ENCODE measurements at regions not wholly inside any gene's neighbourhood (a gene's known extent, or its start where the extent isn't known, plus 50 kb on each side); places are given as distances from the start of the nearest gene placed in this dataset.
"Not testable (repeated sequence)": the region's sequence is repeated elsewhere in the genome, so short reads cannot be mapped to it uniquely, and the experiment has no call there.

DNA sequence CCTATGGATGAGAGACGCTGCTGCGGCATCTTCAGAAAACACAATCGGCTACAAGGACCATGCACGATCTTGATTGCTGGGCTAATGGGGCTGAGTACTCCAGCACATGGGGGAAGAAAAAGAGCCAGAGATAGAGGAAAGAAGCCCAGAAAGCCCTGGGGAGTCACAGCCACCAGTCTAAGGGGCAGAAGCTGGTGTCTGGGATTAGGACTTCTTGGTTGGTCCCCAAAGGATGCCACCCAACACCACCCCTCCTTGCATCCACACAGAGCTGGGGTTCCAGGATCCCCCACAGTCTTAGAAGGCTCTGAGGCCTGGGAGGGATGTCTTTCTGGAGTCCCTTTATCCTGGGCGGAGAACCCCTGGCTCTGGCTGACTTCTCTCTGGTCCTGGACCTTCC is 98.4 kb upstream of the TARDBP start:
- DNase-seq, result no peak

DNA sequence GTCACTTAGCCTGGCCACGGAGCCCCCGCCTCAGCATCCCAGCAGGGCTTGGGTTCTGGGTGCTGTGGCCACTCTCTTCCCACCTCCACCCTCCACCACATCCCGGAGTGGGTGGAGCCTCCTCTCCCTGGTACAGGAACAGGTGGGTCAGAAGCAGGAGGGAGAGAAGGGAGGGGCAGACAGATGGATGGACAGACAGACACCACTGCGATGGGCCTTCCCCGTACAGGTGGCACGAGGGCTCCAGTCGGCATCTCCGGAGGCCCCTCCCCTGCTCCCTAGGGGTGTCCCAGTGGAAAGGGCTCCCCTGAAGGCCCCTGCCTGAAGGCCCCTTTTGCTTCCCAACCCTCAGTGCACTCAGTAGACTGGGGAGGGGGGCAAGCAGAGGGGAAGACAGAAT is 96.9 kb upstream of the TARDBP start:
- DNase-seq, result no peak

GRCh38 chr1:10916311-10916710 is 96.1 kb upstream of the TARDBP start:
- no peak for DNase-seq

DNA sequence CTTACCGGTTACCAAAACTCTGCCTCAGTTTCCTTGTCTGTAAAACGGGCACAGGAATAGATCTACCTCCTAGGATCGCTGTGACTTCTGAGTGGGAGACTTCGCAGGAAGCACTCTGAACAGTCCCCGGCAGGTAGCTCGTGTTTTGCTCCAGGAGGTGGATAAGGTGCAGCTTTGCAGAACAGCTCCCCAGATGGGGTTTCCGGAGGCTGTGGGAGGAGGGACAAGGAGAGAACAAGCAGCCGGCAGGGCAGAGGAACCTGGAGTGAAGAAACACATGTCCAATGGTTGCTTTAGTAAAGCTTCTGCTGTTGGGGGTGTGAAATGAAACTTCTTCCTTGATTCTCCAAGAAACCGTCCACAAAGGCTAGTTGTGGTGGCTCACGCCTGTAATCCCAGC is 95.5 kb upstream of the TARDBP start:
- no peak for DNase-seq

DNA sequence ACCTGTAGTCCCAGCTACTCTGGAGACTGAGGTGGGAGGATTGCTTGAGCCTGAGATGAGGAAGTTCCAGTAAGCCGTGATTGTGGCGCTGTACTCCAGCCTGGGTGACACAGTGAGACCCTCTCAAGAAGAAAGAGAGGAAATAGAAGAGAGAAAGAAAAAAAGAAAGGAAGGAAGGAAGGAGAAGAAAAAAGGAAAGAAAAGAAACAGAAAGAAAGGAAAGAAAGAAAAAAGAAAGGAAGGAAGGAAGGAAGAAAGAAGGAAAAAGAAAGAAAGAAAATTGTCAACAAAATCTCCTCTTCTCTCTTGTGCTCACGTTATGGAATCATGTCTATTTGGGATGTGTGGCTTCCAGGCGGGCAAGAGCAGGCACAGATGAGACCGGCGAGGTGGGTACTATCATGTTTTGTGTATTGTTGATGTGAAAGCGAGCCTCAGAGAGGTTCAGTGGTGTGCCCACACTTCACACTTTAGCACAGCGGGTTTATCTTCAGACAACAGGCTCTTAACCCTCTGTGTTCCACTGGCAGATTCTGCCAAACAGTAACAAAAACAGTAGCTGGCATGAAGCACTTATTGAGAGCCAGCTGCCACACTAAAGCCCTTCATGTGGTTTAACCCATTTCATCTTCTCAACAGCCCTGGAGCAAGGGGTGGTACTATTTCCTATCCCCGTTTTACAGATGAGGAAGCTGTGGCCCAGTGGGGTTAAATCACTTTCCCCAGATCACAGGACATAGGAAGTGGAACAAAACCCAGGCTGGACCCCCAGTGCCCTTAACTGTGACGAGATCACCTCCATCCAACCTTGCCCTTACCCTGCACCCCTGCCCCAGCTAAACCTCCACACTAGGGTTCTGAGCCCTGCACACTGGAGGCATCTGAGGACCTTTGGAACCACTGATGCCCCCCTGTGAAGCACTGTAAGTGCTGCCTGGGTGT is 94.7 kb upstream of the TARDBP start:
- DNase-seq, result peak; percentile 36

- DNase-seq, result no peak
Observed at GRCh38 chr1:10918531-10918930, 93.9 kb upstream of the TARDBP start.

DNA sequence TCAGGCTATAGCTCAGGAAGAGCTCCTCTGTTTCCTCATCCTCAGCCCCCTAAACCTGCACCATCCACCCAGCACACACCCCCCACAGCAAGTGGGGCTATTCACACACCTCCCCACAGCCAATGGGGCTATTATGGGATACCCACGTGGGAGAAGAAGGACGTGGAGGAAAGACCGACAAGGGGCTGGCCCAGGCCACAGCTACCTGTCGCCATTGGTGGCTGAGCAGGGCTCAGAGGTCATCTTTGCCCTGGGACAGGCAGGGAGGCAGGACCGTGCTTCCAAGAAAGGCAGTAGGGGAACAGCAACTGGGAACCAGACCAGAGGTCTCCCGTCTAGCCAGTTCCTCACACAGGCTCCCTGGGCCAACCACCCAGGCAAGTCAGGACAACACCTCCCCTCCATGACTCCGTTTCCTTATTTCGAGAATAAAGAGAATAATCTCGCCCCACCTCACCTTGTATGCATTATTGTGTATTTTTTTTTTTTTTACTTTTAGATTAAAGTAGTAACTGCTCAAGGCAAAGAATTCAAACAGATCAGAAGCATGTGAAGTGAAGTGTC is 92.3 kb upstream of the TARDBP start:
- DNase-seq, result no peak

GRCh38 chr1:10922315-10923060 is 90.0 kb upstream of the TARDBP start:
- not testable (repeated sequence) for DNase-seq

DNA sequence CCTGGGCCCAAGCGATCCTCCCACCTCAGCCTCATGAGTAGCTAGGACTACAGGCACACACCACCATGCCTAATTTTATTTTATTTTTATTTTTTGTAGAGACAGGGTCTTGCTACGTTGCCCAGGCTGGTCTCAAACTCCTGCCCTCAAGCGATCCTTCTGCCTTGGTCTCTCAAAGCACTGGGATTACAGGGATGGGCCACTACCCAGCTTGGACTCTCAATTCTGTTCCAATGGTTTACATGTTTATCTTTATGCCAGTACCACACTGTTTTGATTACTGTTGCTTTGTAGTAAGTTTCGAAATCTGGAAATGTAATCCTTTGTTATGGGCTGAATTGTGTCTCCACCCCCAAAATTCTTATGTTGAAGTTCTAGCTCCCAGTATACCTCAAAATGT is 88.4 kb upstream of the TARDBP start:
- no peak for DNase-seq

GRCh38 chr1:10928654-10929053 is 83.8 kb upstream of the TARDBP start:
- DNase-seq, result no peak

DNA sequence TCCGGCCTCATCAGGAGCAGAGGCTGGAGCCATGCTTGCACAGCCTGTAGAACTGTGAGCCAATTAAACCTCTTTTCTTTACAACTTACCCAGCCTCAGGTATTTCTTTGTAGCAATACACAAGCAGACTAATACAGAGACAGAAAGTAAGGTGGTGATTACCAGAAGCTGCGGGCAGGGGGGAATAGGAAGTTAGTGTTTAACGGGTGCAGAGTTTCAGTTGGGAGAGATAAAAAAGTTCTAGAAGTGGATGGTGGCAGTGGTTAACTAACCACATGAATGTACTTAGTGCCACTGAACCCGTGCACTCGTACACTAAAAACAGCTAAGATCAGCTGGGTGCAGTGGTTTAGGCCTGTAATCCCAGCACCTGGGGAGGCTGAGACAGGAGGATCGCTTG is 80.4 kb upstream of the TARDBP start:
- no peak for DNase-seq

- DNase-seq, result no peak
Observed at GRCh38 chr1:10934150-10934818, 78.2 kb upstream of the TARDBP start.

- no peak for DNase-seq
Observed at GRCh38 chr1:10935246-10935645, 77.2 kb upstream of the TARDBP start.

- no peak for DNase-seq
Observed at GRCh38 chr1:10935724-10936123, 76.7 kb upstream of the TARDBP start.

- DNase-seq, result no peak
Observed at GRCh38 chr1:10936998-10937901, 75.2 kb upstream of the TARDBP start.

DNA sequence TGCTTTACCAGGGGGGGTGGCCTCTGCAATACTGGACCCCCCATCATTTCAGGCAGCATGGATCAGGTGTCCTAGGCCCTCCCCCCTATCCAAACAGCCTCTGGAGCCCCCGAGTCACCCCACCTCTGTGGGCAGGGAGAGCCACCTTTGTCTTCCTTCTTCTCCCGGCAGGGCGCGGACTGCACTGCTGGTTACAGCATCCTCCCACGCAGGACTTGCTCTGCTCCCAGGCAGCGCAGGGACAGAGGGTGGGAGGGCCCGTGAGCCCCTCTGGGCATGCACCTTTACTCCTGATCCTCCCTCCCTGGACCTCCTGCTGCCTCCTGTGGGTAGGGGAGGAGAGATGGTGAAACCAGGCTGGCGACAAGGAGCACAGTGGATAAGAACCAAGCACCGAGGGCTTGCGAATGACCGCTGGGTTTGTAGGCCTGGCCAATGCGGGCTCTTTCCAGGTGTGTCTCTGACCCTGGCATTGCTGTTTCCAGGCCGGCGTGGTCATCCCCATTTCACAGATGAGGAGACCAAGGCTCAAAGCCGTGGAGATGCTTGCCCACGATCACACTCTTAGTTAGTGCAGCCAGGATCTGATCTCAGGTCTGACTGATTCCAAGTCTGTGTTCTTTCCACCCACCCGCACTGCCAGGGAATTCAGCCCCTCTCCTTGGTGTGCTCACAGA is 73.6 kb upstream of the TARDBP start:
- DNase-seq, result no peak

DNA sequence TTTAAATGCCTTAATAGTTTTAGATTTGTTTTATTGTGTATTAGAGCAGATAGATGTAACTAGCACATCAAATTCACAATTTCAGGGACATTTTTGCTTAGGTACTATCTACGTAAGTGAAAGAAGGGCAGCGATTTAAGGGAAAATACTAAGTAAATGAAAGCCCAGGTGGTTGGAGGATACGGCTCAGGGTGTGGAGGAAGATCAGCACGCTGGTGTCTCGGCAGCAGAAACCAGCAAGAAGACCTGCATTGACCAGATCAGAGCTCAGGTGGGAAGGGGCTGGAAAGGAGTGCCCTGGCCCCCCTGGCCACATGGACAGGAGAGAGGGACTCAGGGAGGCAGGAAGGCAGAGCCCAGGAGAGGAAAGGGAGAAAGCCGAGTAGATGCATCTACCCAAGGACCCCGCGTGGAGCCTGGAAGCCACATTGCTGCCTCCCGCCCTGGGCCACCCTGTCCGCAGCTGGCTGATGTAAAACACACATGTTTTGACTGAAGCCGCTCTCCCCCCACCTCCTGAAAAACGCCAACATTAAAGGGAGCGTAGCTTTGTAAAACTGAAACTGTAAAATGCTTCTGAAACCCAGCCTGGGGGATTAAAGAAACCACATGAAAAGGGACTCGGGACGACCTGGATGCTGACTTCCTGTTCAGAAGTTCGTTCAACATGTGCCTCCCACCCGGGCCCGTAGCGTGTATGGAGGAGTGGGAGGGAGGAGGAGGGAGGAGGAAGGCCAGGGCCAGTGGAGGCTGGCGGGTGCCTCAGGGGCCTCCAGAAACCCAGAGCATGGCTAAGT is 72.6 kb upstream of the TARDBP start:
- no peak for DNase-seq

DNA sequence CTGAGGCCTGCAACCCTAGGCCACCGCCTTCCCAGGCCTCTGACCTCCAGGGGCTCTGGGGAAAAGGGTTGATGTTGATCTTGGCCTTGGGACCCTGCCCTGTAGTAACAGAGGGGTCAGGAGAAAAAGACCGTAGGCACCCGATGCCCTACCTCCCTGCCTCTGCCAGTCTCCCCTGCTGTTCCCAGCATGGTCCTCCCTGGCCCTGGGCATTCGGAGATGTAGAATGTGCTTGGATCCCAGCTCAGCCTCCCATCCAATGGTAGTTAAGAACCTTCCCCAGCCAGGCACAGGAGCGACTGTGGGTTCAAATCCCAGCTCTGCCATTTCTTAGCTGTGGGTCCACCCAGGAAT is 72.0 kb upstream of the TARDBP start:
- DNase-seq, result no peak

DNA sequence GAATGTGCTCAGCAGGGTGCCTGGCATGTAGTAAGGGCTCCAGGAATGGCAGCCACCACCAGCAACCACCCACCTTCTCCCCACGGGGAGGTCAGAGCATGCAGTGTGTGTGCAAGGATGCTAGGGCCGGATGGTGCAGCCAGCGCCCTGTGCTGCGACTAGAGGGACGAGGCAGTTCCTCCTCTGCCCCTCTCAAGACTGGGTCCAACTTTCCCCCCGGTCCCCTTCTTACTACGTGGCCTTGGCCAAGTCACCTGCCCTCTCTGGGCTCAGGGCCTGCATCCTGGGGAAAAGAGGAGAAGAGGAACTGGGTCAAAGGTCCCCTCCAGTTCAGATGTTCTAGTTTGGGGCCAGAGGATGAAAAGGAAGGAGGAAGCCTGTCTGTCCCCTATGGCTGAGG is 71.6 kb upstream of the TARDBP start:
- DNase-seq, result no peak

DNA sequence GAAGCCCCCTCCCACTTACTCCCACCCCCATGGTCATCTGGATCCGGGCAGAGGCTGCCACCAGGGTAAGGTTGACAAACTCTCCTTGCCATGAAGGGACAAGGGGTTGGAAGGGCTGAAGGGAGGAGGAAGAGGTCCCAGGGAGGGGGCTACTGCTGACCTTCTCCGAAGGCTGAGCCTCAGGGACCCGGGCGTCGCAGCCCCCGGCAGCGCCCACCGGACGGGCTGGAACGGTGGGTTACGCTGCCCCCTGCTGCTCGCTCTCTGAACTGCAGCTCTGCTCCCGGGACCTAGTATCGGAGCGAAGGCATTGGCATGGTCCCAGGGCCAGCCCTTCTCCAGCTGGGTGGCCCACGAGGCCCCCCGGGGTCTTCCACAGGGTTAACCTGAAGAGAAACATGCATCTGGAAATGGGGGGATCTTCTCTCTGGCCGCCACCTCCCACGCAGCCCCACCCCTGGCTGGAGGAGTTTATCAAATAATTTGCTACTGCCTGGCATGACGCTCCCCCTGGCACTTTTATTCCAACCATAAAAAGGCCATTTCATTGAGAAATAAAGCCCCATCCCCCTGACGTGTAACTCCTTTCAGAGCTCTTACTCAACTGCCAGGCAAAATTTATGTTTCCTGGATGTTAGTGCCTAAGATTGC is 70.4 kb upstream of the TARDBP start:
- DNase-seq, result peak; percentile 27

All from NCI-H1694 treated with DMSO at 0.1 percent for 48 hours (cell line).